ENCODE measurements at regions not wholly inside any gene's neighbourhood (a gene's known extent, or its start where the extent isn't known, plus 50 kb on each side); places are given as distances from the start of the nearest gene placed in this dataset.

DNA sequence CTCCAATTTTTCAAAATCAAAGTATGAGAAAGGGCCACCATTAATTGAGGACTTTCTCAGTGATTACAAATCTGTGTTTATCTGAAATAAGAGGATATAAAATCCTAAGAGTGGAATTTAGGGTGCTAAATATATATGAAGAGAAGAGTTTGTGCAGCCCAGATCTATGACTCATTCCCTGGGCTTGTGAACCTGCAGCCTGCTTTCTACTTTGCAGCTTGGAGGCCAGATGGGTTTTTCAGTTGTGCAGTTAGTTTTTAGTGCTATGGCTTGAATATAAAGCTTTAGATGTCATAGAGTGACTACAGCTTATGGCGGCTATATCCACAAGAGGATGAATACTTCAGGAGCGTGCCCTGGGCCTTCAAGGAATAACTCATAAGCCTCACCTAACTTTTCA, 1391.1 kb downstream of the FSTL5 start:
- intact Hi-C loops (cut with DNase I), result no loop called here
- WGBS, result 83% methylated on average over 2 of the region's 2 CpGs
- no peak for DNase-seq (ENCODE audit: extremely low spot score)
- no peaks in the 10 kb centered on the region for H3K9me3 ChIP-seq
- no peaks in the 10 kb centered on the region for H3K36me3 ChIP-seq
- H3K27me3 ChIP-seq, result no peaks in the 10 kb centered on the region
- no peaks in the 10 kb centered on the region for H3K4me1 ChIP-seq
- no peak overlapping the region for H3K4me3 ChIP-seq
- TF ChIP-seq EP300 (IDR thresholded peaks at IDR 0.05) (no peak), POLR2AphosphoS5 (IDR thresholded peaks at IDR 0.05) (no peak), POLR2A (IDR thresholded peaks at IDR 0.05; ENCODE audit: low read depth) (no peak)
- TF ChIP-seq, protein P1, sequence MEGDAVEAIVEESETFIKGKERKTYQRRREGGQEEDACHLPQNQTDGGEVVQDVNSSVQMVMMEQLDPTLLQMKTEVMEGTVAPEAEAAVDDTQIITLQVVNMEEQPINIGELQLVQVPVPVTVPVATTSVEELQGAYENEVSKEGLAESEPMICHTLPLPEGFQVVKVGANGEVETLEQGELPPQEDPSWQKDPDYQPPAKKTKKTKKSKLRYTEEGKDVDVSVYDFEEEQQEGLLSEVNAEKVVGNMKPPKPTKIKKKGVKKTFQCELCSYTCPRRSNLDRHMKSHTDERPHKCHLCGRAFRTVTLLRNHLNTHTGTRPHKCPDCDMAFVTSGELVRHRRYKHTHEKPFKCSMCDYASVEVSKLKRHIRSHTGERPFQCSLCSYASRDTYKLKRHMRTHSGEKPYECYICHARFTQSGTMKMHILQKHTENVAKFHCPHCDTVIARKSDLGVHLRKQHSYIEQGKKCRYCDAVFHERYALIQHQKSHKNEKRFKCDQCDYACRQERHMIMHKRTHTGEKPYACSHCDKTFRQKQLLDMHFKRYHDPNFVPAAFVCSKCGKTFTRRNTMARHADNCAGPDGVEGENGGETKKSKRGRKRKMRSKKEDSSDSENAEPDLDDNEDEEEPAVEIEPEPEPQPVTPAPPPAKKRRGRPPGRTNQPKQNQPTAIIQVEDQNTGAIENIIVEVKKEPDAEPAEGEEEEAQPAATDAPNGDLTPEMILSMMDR (IDR thresholded peaks at IDR 0.05), result no peak
- no peak overlapping the region for H3K27ac ChIP-seq (replicated peaks in 1 of 4)

GRCh38 chr4:160795216-160795615, 1368.6 kb downstream of the FSTL5 start:
- no peak for DNase-seq (ENCODE audit: extremely low spot score)
- Histone ChIP-seq H3K4me1 (no peaks in the 10 kb centered on the region), H3K27ac (replicated peaks in 1 of 4) (no peak overlapping the region), H3K36me3 (no peaks in the 10 kb centered on the region), H3K27me3 (no peaks in the 10 kb centered on the region), H3K9me3 (peaks cover 0 to 11% (median 5%) of the 10 kb centered on the region in 4 donors), H3K4me3 (no peak overlapping the region)
- TF ChIP-seq, protein P1 (IDR thresholded peaks at IDR 0.05), result no peak
- TF ChIP-seq POLR2AphosphoS5 (IDR thresholded peaks at IDR 0.05), result no peak
- intact Hi-C loops (cut with DNase I), result no loop called here

DNA sequence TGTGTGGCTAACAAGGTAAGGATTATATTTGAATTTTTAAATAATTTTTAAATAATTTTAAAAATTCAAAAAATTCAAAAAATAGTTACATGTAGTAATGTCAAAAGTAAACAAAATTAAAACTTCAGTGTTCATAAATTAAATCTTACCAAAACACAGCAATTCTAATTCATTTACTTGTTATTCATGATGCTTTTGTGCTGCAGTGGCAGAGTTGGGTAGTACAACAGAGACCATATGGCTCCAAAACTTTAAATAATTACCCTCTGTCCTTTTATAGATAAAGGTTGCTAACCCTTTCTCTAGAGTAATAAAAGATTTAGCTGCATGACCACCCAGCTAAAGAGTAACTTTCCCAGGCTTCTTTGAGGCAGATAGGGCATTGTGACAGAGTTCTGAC, 1355.6 kb downstream of the FSTL5 start:
- no peak for TF ChIP-seq POLR2A (IDR thresholded peaks at IDR 0.05; ENCODE audit: low read depth)
- no peak for TF ChIP-seq EP300 (IDR thresholded peaks at IDR 0.05)
- TF ChIP-seq, protein P1 (IDR thresholded peaks at IDR 0.05), result no peak
- TF ChIP-seq POLR2AphosphoS5 (IDR thresholded peaks at IDR 0.05), result no peak
- Histone ChIP-seq H3K36me3 (no peaks in the 10 kb centered on the region), H3K27ac (replicated peaks in 1 of 4) (no peak overlapping the region), H3K4me3 (no peak overlapping the region), H3K4me1 (no peaks in the 10 kb centered on the region), H3K27me3 (no peaks in the 10 kb centered on the region), H3K9me3 (no peaks in the 10 kb centered on the region)
- DNase-seq (ENCODE audit: extremely low spot score), result no peak
- intact Hi-C loops (cut with DNase I), result no loop called here

- no peak for DNase-seq (ENCODE audit: extremely low spot score)
- H3K4me3 ChIP-seq, result no peak overlapping the region
- no peaks in the 10 kb centered on the region for H3K36me3 ChIP-seq
- H3K27me3 ChIP-seq, result no peaks in the 10 kb centered on the region
- H3K9me3 ChIP-seq, result no peaks in the 10 kb centered on the region
- TF ChIP-seq POLR2A (IDR thresholded peaks at IDR 0.05; ENCODE audit: low read depth), result no peak
- TF ChIP-seq POLR2AphosphoS5 (IDR thresholded peaks at IDR 0.05), result no peak
- TF ChIP-seq, protein P1 (IDR thresholded peaks at IDR 0.05), result no peak
- TF ChIP-seq EP300 (IDR thresholded peaks at IDR 0.05), result no peak
- H3K27ac ChIP-seq (replicated peaks in 1 of 4), result no peak overlapping the region
- no peaks in the 10 kb centered on the region for H3K4me1 ChIP-seq
- intact Hi-C loops (cut with DNase I), result no loop called here
Measured at GRCh38 chr4:160809576-160809975, 1354.2 kb downstream of the FSTL5 start.

- no peaks in the 10 kb centered on the region for H3K4me1 ChIP-seq
- no peaks in the 10 kb centered on the region for H3K27me3 ChIP-seq
- H3K36me3 ChIP-seq, result no peaks in the 10 kb centered on the region
- H3K9me3 ChIP-seq, result no peaks in the 10 kb centered on the region
- WGBS, result 56% methylated on average over 1 of the region's 1 CpG
- intact Hi-C loops (cut with DNase I), result no loop called here
- DNase-seq (ENCODE audit: extremely low spot score), result no peak
- H3K4me3 ChIP-seq, result no peak overlapping the region
- no peak for TF ChIP-seq POLR2AphosphoS5 (IDR thresholded peaks at IDR 0.05)
- TF ChIP-seq, protein P1 (IDR thresholded peaks at IDR 0.05), result no peak
- H3K27ac ChIP-seq (replicated peaks in 1 of 4), result no peak overlapping the region
Measured at GRCh38 chr4:160810424-160810823, 1353.4 kb downstream of the FSTL5 start.

Data from esophagus muscularis mucosa (tissue), 4 donors.